Neural cell (in vitro differentiated cells): ENCODE measurements at regions not wholly inside any gene's neighbourhood (a gene's known extent, or its start where the extent isn't known, plus 50 kb on each side); places are given as distances from the start of the nearest gene placed in this dataset.

Experiments
- H2AFZ ChIP-seq: fragments of 200-600, 300-800 bp; sonication (generic), shearing (Covaris generic); 2 replicates; pipeline ENCODE4 v1.6.0; 2014; ENCODE audit warnings: low read depth, mild to moderate bottlenecking, antibody characterized with exemption, low read length, moderate library complexity
- H3F3A ChIP-seq: fragments of 200-600 bp; shearing (Covaris generic); 2 replicates; pipeline ENCODE4 v1.6.1; 2016; ENCODE audit warnings: mild to moderate bottlenecking, moderate library complexity, mixed read lengths, antibody characterized with exemption, low read length; ENCODE audit not compliant: insufficient read depth, poor library complexity, severe bottlenecking
- H3K27ac ChIP-seq: fragments of 200-600, 300-800 bp; sonication (generic), shearing (Covaris generic); 2 replicates; pipeline ENCODE4 v1.5.1; 2014; ENCODE audit warnings: mild to moderate bottlenecking, low read length, moderate library complexity
- H3K27me3 ChIP-seq: fragments of 300-800, 200-600 bp; sonication (generic), shearing (Covaris generic); 2 replicates; pipeline ENCODE4 v1.6.0; 2014; ENCODE audit warnings: mild to moderate bottlenecking, low read depth, low read length, moderate library complexity; ENCODE audit not compliant: insufficient read depth
- H3K36me3 ChIP-seq: fragments of 300-800, 200-600 bp; sonication (generic), shearing (Covaris generic); 2 replicates; pipeline ENCODE4 v1.5.1; 2014; ENCODE audit warnings: mild to moderate bottlenecking, antibody characterized with exemption, low read length, moderate library complexity; ENCODE audit not compliant: insufficient read depth
- H3K4me2 ChIP-seq: fragments of 300-800, 200-600 bp; sonication (generic), shearing (Covaris generic); 2 replicates; pipeline ENCODE4 v1.6.0; 2014; ENCODE audit warnings: mild to moderate bottlenecking, low read length
- H3K4me3 ChIP-seq: fragments of 300-800, 200-600 bp; sonication (generic), shearing (Covaris generic); 2 replicates; pipeline ENCODE4 v1.5.1; 2014; ENCODE audit warnings: mild to moderate bottlenecking, low read length, moderate library complexity
- H3K79me2 ChIP-seq: fragments of 200-600 bp; shearing (Covaris generic); replicated peaks from 2 replicates; pipeline ENCODE4 v1.6.0; 2014; ENCODE audit warnings: mild to moderate bottlenecking, low read length, moderate library complexity; ENCODE audit not compliant: insufficient read depth
- H3K9ac ChIP-seq: fragments of 300-800, 200-600 bp; sonication (generic), shearing (Covaris generic); 2 replicates; pipeline ENCODE4 v1.6.1; 2016; ENCODE audit warnings: mild to moderate bottlenecking, low read length, mixed read lengths
- H3K9me2 ChIP-seq: fragments of 200-600 bp; shearing (Covaris generic); 2 replicates; pipeline ENCODE4 v1.6.1; 2016; ENCODE audit warnings: mild to moderate bottlenecking, low read length, mixed read lengths; ENCODE audit not compliant: insufficient read depth
- H3K9me3 ChIP-seq: fragments of 200-600, 300-800 bp; sonication (generic), shearing (Covaris generic); 2 replicates; pipeline ENCODE4 v1.6.1; 2016; ENCODE audit warnings: mild to moderate bottlenecking, mixed run types, low read length, moderate library complexity, mixed read lengths
- H4K20me1 ChIP-seq: fragments of 200-600 bp; shearing (Covaris generic); 2 replicates; pipeline ENCODE4 v1.6.1; 2016; ENCODE audit warnings: mild to moderate bottlenecking, mixed run types; ENCODE audit not compliant: insufficient read depth
- EP300 ChIP-seq: fragments of 450-650 bp; conservative IDR thresholded peaks from 2 replicates; pipeline ENCODE4 v1.6.1; 2014; ENCODE audit warnings: antibody characterized with exemption, mild to moderate bottlenecking, moderate library complexity; ENCODE audit not compliant: poor library complexity, severe bottlenecking
- EZH2 ChIP-seq: fragments of 200-600, 300-800 bp; shearing (Covaris generic), sonication (generic); IDR thresholded peaks from 2 replicates; pipeline ENCODE4 v1.6.1; 2014; ENCODE audit warnings: antibody characterized with exemption, low read length, borderline replicate concordance, mild to moderate bottlenecking; ENCODE audit not compliant: insufficient read depth, poor library complexity, severe bottlenecking
- MXI1 ChIP-seq: fragments of 450-650 bp; conservative IDR thresholded peaks from 2 replicates; pipeline ENCODE4 v1.6.1; 2014; ENCODE audit warnings: antibody characterized with exemption, mild to moderate bottlenecking; ENCODE audit not compliant: poor library complexity, severe bottlenecking
- POLR2AphosphoS5 ChIP-seq: IDR thresholded peaks from 2 replicates; pipeline ENCODE4 v1.6.1; 2012
- RAD21 ChIP-seq: fragments of 450-650 bp; conservative IDR thresholded peaks from 2 replicates; pipeline ENCODE4 v1.6.1; 2014; ENCODE audit warnings: antibody characterized with exemption, mild to moderate bottlenecking, moderate library complexity
- SMC3 ChIP-seq: fragments of 450-650 bp; conservative IDR thresholded peaks from 2 replicates; pipeline ENCODE4 v1.6.1; 2014; ENCODE audit warnings: antibody characterized with exemption, mild to moderate bottlenecking, moderate library complexity; ENCODE audit not compliant: poor library complexity
- TAF1 ChIP-seq: IDR thresholded peaks from 2 replicates; pipeline ENCODE4 v1.6.1; 2012; ENCODE audit warnings: low read depth
- TF ChIP-seq, protein P1 (sequence below): fragments of 450-650 bp; IDR thresholded peaks from 2 replicates; pipeline ENCODE4 v1.5.1; 2014; ENCODE audit warnings: antibody characterized with exemption, mild to moderate bottlenecking, moderate library complexity; ENCODE audit not compliant: poor library complexity, severe bottlenecking
- TF ChIP-seq, protein P2 (sequence below): IDR thresholded peaks from 2 replicates; pipeline ENCODE4 v1.6.1; 2012; ENCODE audit warnings: borderline replicate concordance

DNA sequence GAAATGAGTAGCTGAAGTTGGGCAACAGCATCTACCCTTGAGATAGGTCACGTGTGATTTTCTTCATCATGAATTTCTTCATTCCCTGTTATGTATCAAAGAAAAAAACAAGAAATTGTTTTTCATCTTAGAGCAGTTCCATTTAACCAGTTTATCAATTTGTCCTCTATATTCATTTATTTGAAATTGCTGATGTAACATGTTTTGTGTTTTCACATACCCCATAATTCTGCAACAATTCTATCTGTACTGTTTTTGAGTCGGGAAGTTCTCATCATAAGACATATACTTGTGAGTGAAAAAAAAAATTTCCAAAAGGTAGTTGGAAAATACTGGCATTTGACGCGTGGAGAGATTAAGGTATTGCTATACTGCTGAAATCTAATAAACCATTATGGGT is 422.6 kb upstream of the REG3G start:
- no peaks in the 10 kb centered on the region for H3K27me3 ChIP-seq
- TF ChIP-seq SMC3 (no peak), EZH2 (no peak), TAF1 (no peak), MXI1 (no peak), POLR2AphosphoS5 (no peak), RAD21 (no peak), EP300 (no peak)
- TF ChIP-seq, protein P1, sequence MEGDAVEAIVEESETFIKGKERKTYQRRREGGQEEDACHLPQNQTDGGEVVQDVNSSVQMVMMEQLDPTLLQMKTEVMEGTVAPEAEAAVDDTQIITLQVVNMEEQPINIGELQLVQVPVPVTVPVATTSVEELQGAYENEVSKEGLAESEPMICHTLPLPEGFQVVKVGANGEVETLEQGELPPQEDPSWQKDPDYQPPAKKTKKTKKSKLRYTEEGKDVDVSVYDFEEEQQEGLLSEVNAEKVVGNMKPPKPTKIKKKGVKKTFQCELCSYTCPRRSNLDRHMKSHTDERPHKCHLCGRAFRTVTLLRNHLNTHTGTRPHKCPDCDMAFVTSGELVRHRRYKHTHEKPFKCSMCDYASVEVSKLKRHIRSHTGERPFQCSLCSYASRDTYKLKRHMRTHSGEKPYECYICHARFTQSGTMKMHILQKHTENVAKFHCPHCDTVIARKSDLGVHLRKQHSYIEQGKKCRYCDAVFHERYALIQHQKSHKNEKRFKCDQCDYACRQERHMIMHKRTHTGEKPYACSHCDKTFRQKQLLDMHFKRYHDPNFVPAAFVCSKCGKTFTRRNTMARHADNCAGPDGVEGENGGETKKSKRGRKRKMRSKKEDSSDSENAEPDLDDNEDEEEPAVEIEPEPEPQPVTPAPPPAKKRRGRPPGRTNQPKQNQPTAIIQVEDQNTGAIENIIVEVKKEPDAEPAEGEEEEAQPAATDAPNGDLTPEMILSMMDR = no peak
- TF ChIP-seq, protein P2, sequence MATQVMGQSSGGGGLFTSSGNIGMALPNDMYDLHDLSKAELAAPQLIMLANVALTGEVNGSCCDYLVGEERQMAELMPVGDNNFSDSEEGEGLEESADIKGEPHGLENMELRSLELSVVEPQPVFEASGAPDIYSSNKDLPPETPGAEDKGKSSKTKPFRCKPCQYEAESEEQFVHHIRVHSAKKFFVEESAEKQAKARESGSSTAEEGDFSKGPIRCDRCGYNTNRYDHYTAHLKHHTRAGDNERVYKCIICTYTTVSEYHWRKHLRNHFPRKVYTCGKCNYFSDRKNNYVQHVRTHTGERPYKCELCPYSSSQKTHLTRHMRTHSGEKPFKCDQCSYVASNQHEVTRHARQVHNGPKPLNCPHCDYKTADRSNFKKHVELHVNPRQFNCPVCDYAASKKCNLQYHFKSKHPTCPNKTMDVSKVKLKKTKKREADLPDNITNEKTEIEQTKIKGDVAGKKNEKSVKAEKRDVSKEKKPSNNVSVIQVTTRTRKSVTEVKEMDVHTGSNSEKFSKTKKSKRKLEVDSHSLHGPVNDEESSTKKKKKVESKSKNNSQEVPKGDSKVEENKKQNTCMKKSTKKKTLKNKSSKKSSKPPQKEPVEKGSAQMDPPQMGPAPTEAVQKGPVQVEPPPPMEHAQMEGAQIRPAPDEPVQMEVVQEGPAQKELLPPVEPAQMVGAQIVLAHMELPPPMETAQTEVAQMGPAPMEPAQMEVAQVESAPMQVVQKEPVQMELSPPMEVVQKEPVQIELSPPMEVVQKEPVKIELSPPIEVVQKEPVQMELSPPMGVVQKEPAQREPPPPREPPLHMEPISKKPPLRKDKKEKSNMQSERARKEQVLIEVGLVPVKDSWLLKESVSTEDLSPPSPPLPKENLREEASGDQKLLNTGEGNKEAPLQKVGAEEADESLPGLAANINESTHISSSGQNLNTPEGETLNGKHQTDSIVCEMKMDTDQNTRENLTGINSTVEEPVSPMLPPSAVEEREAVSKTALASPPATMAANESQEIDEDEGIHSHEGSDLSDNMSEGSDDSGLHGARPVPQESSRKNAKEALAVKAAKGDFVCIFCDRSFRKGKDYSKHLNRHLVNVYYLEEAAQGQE = no peak
- H3K9me3 ChIP-seq = no peaks in the 10 kb centered on the region
- H3K79me2 ChIP-seq = no peaks in the 10 kb centered on the region
- no peak overlapping the region for H2AFZ ChIP-seq
- no peaks in the 10 kb centered on the region for H3F3A ChIP-seq
- no peak overlapping the region for H3K27ac ChIP-seq
- no peaks in the 10 kb centered on the region for H3K9me2 ChIP-seq
- no peaks in the 10 kb centered on the region for H3K36me3 ChIP-seq
- no peak overlapping the region for H3K4me2 ChIP-seq
- H3K4me3 ChIP-seq = no peak overlapping the region
- H4K20me1 ChIP-seq = no peaks in the 10 kb centered on the region
- H3K9ac ChIP-seq = no peak overlapping the region

DNA sequence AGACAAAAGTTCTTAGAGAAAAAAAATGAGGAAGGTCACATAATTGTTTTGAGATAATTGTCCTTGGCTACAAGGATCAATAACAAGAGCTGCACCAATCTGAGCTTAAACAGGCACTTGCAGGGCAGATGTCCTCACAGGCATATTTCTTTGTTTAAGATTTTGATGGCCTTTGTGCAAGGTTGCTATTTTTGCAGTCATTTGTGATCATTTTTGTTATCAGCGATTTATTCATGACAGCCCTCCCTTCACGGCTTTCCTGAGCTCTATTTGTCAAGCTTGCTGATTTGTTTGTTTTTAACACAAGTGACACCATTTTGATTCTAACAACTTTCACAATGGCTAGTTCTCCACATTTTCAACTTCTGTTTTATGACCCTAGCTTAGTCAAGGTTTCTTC is 418.6 kb upstream of the REG3G start:
- Histone ChIP-seq H2AFZ (no peak overlapping the region), H3K79me2 (no peaks in the 10 kb centered on the region), H3K9me2 (no peaks in the 10 kb centered on the region), H3K9me3 (no peaks in the 10 kb centered on the region), H3K9ac (no peak overlapping the region), H3K4me2 (no peak overlapping the region), H3K27ac (no peak overlapping the region), H3K27me3 (no peaks in the 10 kb centered on the region), H4K20me1 (no peaks in the 10 kb centered on the region), H3F3A (no peaks in the 10 kb centered on the region), H3K4me3 (no peak overlapping the region), H3K36me3 (no peaks in the 10 kb centered on the region)
- TF ChIP-seq, protein P1 = no peak
- no peak for TF ChIP-seq EP300
- no peak for TF ChIP-seq TAF1
- TF ChIP-seq, protein P2 = no peak
